ENCODE measurements at regions not wholly inside any gene's neighbourhood (a gene's known extent, or its start where the extent isn't known, plus 50 kb on each side); places are given as distances from the start of the nearest gene placed in this dataset.

- DNase-seq: no peak
- intact Hi-C loops (cut with DNase I): no loop called here
Measured at GRCh38 chr15:100718075-100718980, 115.9 kb downstream of the ASB7 start.

DNA sequence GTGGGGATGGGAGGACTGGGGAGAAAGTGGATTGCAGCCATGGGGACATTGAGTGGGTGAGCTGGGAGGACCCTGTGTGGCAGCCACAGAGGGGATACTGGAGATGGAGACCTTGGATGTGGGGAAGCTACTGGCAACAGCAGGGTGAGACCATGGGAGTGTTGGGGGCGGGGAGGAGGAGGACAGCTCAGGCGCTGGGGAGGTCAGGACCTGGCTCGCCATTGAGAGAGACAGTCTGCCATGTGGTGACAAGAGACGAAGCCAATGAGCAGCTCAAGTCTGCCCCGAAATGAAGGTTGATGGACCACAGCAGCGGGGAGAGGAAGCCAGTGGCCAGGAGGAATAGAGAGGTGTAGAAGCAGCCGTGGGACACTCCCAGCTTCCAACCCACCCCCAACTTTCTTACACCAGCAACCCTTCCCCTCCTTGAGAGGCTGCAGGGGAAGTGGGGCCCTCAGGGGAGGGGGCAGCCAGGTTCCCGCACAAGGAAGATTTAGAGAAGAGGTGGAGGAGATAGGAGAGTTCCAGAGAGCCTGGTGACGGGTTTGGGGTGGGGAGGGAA, 118.1 kb downstream of the ASB7 start:
- peak in 1 of 10 donors; percentile 65 for DNase-seq
- intact Hi-C loops (cut with DNase I): no loop called here

GRCh38 chr15:100721758-100722550, 119.6 kb downstream of the ASB7 start:
- intact Hi-C loops (cut with DNase I): no loop called here
- peak in 3 of 10 donors; percentile 27 to 90 (median 44) for DNase-seq

- intact Hi-C loops (cut with DNase I): no loop called here
- no peak for DNase-seq
Measured at GRCh38 chr15:100722551-100723314, 120.3 kb downstream of the ASB7 start.

- intact Hi-C loops (cut with DNase I): no loop called here
Measured at GRCh38 chr15:100723315-100723801, 121.0 kb downstream of the ASB7 start.

GRCh38 chr15:100725121-100726069, 123.0 kb downstream of the ASB7 start:
- peak in 1 of 10 donors; percentile 42 for DNase-seq
- intact Hi-C loops (cut with DNase I): no loop called here

More at GRCh38 chr15:100723315-100723801, 121.0 kb downstream of the ASB7 start:
- DNase-seq: peak in 1 of 10 donors; percentile 52

DNA sequence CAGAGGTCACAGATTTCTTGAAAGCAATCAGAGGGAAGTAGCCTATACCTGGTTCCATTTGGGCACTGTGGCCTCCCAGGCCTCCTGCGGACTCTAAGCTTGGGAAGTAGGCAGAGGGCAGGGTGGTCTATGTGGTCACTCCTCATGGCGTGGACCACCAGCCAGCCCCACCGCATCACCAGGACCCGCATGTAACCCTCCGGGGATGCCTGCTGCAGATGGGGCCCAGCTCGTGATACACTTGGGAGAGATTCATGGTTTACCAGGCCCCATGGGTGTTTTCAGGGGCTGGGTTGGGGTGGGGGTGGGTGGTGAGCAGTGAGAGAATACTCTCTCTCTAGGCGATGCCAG, 123.7 kb downstream of the ASB7 start:
- intact Hi-C loops (cut with DNase I): no loop called here
- peak in 1 of 10 donors; percentile 47 for DNase-seq

DNA sequence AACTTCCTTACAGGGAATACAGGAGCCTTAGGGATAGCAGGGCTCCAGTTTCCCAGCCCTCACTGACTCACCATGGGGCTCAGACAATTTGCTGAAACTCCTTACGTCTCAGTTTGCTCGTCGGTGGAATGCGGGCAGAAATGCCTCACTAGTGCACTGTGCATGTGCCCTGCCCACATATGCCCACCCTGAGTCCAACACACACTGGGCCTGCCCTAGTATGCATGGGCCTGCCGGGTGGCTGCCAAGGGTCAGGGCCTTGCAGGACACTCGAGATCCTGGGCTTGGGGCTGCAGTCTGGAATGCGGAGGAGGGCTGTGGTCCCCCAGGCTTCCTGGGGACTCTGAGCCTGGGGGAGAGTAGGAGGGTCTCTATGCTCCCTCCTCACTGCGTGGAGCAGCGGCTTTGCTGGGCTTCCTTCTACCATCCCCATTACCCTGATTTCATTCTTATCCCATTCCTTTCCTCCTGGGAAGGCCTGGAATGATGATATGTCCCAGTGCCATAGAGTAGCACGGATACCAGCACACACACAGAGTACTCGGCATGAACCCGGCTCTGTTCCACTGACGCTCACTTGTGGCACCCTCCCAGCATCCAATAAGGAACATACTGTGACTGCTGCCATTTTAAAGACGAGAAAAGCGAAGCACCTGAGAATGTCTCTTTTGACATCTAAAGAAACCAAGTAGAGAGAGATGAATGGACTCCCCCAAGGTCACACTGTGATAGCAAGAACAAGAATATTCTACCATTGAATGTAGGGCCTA, 124.2 kb downstream of the ASB7 start:
- peak in 2 of 10 donors; percentile 35 to 37 for DNase-seq
- intact Hi-C loops (cut with DNase I): no loop called here

DNA sequence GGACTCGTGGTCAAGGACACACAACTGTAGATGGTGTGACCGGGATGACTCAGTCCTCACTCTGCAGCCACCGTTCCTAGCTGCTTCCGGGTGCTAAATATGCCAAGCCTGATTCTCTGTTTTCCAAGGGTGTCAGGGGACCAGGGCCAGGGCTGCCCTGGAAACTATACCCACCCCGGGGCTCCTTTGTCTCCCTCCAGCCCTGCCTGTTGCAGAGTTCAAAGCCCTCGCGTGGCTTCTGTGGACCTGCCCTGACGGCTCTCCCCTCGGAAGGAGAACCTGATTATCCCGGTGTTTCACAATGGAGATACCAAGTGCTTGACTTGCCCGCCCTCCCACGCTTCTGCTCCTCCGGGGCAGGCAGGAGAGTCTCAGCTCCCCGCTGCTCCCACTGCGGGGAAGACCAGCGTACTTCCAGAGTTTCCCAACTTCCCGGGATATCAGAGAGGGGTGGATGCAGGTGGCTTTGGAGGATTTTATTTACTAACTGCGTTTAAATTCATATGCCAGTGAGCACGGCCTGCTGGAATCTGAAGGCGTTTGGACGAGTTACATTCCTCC, 125.0 kb downstream of the ASB7 start:
- intact Hi-C loops (cut with DNase I): no loop called here
- peak in 1 of 10 donors; percentile 61 for DNase-seq

DNA sequence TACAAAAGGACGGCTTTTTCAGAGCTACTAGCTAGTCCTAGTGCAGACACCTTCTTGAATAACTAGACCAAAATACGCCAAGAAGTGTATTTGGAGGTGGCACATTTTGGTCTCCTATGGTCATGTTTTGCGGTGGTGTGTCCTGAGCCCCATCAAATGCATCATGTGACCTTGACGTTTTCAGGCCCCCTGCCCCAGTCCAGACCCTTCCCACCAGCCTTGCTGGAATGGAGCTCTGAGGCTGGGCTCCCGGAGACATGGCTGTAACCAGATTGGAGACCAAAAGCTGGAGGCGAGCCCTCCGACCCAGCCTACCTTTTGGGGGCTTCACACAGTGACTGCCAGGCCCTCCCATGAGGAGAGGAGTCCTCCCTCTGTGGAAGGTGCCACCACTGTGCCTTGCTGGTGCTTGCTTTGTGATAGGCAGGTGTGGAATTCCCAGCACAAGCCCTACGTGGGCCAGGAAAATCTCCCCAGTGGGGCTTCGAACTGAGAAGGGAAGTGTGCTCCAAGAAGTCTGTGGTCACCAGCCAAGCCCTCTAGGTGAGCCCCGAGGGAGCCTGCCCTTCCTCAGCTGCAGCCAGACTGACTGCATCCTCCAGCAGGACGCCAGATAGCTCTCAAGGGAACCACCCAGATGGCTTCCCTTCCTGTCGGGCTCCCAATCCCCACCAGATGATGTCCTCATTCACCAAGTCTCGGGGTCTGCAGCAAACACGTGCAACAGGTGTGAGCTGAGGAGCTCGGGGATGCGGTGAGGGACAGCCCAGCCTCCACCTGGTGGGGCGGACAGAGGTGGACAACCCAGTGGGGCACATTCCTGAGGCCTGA, 126.2 kb downstream of the ASB7 start:
- peak in 2 of 10 donors; percentile 59 to 75 for DNase-seq
- intact Hi-C loops (cut with DNase I): no loop called here

- intact Hi-C loops (cut with DNase I): no loop called here
- DNase-seq: peak in 1 of 10 donors; percentile 25
Measured at GRCh38 chr15:100729461-100729860, 127.1 kb downstream of the ASB7 start.

DNA sequence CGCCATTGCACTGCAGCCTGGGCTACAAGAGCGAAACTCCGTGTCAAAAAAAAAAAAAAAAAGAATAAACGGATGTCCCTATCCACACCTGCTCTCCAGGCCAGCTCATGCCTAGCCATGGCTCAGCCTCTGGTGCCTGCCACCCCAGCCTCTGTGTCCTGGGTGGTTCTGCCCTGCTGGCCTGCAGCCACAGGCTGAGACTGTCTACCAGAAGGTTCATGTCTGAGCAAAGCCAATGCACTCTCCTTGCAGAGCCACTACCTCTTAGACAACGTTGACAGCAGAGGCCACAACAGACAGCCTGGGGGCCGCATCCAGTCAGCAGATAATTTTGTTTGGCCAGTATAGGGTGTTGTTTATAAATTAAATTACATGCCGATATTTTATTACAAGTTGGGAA, 127.7 kb downstream of the ASB7 start:
- intact Hi-C loops (cut with DNase I): no loop called here
- peak in 1 of 10 donors; percentile 53 for DNase-seq

DNA sequence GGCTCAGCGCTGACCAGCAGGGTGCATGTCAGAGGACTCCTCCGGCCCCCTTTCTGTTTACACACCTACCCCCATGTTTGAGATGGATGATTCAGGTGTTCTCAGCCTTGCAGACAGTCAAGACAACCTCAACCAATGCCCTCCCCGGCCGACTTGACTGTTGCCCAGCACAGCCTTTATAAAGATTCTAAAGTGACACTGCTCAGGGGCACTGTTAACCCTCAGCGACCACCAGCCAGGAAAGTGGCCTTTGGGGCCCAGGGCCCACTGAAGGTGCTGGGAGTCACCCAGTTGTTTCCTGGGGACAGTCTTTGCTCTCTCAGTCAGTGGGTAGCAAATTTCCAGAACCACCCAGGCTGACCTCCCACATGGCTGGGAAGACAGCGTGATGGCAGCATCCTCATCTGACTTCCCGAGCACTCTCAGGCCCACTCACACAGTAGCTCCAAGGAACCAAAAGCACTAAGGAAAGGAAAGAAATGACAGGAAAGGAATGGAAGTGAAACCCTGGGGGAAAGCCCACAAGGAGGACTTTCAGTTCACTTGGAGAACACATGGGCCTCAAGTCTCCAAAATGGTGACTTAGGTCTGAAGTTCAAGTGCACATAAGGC, 128.4 kb downstream of the ASB7 start:
- DNase-seq: peak in 1 of 10 donors; percentile 38
- intact Hi-C loops (cut with DNase I): no loop called here

- intact Hi-C loops (cut with DNase I): no loop called here
- DNase-seq: peak in 1 of 10 donors; percentile 13
Measured at GRCh38 chr15:100731267-100732152, 129.1 kb downstream of the ASB7 start.

GRCh38 chr15:100732211-100733055, 130.0 kb downstream of the ASB7 start:
- intact Hi-C loops (cut with DNase I): no loop called here
- DNase-seq: peak in 2 of 10 donors; percentile 20 to 43

All from posterior cingulate gyrus (tissue), 11 donors.